DMS 273 (cell line): ENCODE measurements at regions not wholly inside any gene's neighbourhood (a gene's known extent, or its start where the extent isn't known, plus 50 kb on each side); places are given as distances from the start of the nearest gene placed in this dataset.
A peak's percentile ranks its signal among the peaks of the same experiment; 100 is the strongest.

Source experiments
- DNase-seq: peaks from one replicate; lab custom pipeline; 2025; ENCODE audit not compliant: unreplicated experiment; lab: John Stamatoyannopoulos, UW

DNA sequence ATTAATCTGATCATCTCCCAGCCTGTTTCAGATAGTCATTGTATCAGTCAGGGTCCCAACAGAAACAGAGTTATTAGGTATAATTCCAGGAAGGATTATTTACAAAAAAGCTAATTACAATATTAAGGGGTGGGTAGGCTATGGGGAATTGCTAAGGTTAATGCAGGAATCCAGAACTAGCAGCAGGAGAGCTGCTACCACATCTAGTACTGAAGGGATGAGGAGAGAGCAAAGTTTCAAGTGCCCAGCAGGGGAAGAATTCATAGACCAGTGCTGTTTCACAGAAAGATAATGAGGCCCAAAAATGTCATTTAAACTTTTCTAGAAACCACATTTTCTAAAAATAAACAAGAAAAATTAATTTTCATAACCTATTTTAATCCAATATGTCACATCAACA, 284.2 kb downstream of the HACE1 start:
- DNase-seq: no peak

DNA sequence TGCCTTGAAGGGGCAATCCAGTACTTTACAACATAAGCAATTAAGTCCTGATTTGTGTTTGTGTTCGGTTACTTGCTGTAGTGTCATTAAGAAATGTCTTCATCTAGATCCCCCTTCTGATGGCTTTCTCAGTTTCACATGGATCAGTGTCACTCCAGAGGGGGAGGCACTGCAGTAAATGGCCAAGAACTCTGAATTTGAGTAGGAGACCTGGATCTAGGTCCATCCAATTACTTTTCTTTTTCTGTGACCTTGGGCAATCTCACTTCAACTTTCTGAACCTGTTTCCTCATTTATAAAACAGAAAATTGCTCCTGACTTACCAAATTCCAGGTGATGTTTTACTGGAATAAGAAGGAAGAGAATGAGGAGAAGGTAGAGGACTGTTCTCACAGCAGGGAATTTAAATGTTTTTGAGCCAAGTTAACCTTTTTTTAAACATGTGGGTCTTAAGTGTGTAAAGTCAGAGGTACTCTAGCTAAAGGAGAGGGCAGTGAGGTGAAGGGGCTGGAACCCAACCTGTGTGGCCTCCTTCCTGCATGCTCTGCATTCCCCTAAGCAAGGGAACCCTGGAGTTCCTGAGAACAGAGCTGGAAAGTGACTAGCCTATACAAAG, 285.5 kb downstream of the HACE1 start:
- DNase-seq: no peak

DNA sequence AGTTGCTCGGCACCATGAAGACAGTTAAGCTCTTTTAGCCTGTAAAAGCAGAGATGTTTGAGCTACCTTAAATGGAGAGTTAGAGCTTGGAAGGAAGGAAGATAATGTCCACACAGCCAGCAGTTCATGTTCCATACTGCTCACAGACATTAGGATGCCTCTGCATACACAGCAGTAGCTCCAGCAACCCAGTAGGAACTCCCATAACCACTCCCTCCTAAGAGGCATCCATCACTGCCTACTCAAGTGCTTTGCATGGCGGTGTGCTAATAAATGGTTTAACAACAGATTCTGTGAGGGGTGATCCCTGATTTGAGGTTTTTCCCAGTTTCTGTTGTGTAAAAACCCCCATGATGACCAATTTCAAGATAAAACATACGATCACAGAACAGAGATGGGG, 286.4 kb downstream of the HACE1 start:
- no peak for DNase-seq

DNA sequence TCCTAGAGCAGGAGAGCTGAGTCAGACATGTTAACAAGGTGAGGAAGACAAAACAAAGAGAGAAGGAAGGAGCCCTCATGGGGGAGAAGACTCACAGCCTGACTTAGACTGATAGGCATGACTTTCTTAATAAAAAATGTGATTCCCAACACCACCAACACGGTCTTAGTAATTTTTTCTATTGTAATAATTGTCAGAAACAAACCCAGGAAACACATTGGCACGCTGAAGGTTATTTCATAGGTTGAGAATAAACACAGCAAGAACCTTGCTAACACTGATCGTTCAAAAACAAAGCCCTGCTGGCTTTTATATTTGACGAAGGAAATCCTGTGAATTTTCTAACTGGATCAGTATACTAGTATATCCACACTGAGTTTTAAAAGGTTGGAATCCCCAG, 286.8 kb downstream of the HACE1 start:
- no peak for DNase-seq

DNA sequence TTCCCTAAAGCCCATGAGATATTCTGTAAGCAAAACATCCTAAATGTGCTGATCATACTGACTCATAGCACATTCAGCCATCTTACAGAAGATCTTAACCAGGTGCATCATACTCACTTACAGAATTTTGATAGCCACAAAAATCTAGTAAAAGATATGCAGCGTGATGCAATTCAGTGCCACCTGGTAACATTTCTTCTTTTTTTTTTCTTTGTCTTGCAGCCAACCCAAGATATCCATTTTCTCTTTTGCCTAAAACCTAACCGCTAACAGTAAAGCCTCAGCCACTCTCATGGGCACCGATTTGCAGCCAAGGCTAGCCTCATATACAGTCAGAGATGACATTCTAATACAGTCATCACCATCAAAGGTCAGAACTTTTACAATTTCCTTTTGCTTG, 293.3 kb downstream of the HACE1 start:
- no peak for DNase-seq

DNA sequence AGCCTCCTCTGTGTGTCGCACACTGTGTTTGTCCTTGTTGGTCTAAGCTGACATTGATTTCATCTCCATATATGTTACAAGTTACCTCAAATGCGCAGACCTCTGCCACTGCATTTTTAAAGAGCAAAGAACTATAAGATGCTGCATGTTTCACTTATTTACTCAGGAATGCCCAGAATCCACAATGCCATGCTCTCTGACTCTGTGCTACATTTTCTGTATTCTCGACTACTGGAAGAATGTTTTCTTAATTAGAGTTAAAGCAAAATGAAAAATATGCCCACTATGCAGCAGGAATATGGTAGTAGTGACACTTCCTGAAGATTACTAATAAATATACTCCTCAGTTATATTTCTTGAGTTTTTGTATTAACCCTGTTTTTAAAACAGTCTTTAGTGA, 296.4 kb downstream of the HACE1 start:
- DNase-seq: no peak

DNA sequence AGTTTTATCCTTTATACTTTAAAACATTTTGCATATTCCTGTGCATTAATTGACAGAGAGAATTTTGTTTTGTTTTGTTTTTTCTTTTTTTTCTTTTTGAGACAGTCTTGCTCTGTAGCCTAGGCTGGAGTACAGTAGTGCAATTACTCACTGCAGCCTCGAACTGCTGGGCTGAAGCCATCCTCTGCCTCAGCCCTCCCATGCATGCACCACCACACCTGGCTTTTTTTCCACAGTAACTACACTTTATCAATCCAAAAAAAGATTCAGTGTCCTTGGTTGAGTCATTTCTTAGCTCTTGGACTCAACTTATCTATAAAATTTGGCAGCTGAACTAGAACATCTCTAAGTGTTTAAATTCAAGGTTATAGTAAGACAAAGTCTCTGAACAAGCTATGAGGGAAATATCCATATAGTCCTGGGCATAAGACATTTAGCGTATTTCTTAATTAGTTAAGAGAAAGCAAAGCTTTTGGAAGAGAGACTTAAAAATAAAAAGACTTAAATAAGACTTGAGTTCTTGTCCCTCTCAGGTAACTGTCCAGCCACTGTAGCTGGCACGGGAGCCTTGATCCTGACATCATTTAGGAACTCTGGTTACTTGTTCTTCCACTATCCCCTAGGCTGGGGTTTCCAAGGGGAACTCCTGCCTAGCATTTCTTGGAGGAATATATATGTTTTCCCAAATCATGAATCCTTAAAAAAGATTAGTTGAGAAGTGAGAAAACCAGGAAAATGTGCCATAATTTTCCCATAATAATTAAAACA, 300.1 kb downstream of the HACE1 start:
- DNase-seq: no peak

DNA sequence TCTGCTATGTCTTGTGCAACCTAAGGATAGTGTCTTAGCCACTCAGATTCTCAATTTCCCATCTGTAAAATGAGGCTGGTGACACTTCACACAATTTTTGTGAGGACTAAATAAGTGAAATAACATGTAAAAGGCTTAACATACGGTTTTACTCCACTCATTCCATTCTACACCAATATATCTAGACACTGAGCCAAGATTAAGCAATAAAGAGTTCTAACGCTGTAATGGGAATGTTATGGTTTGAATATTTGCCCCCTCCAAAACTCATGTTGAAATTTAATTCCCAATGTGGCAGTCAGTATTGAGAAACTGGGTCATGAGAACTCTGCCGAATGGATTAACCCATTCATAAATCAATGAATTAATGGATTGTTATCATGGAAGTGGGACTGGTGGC, 301.0 kb downstream of the HACE1 start:
- no peak for DNase-seq

DNA sequence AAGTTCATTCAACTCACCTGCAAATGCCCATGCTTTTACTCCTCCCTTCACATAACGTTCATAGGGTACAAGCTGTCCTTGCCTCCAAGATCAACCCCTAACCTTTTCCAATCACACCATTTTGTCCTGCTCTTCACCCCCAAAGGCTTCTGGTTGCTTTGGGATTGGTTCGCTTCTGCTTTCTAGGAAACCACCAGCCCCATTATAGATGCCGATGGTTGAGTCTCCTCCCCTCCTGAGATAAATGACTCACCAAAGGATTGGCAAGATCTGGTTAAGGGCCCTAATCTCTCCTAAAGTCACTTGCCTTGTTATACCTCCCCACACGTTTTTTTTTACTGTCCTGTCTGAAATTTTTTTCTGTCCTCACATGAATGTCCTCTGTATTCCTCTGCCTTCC, 311.4 kb downstream of the HACE1 start:
- no peak for DNase-seq

DNA sequence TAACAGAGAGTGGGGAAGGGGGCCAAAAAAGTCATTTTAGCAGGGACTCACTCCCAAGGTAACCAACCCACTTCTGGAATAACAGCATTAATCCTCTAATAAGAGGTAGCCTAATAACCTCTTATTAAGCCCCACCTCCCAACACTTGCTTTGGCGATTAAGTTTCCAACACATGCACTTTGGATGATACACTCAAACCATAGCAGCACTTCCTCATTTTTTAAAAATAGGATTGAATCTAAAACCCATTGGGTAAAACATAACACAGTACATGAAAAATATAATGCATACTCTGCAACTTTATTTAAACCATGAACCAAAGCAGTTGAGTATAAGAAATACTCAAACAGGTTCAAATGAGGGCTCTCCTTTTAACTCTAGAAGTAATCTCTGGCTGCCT, 318.3 kb downstream of the HACE1 start:
- DNase-seq: no peak

DNA sequence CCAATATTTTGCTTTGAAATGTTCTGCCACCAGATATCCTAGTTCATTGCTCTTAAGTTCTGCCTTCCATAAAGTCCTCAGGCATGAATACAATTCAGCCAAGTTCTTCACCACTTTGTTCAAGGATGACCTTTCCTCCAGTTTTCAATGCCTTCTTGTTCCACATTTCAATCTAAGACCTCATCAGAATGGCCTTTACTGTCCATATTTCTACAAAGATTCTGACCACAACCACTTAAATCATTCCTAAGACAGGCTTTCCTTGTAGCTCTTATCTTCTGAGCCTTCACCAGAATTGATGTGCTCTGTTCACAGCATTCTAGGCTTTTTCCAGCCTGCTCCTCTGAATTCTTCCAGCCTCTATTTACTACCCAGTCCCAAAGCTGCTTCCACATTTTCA, 319.0 kb downstream of the HACE1 start:
- no peak for DNase-seq

DNA sequence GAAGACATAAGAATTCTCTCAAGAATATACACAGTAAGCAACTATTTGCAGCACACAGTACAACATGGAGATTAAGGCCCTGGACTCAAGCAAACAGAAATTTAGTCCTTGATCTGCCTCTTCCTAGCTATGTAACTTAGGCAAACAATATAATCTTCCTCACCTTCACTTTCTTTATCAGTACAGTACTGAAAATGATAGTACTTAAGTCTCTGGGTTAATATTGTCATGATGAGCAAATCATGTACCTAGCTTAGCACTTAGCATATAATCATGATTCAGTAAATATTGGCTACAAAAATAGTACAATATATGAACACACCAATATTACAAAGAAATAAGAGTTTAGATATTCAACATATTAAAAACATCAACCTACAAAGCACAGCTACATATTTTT, 320.5 kb downstream of the HACE1 start:
- DNase-seq: no peak

DNA sequence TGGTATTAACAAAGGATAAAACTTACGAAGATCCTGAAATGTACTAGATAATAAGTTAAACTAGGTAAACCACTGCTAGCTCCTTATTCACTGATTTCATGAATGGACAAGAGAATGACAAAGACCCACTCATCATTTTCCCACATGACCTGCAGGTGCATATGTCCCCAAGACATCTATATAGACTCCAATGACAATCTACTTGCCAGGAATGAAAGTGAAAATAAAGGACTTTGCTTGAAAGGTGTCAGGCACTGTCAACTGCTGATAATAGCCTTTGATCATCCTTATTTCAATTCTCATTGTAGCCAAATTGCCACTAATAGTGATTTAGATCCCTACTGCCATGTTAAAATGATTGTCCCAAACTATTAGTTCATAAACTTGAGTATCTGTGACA, 321.8 kb downstream of the HACE1 start:
- no peak for DNase-seq

DNA sequence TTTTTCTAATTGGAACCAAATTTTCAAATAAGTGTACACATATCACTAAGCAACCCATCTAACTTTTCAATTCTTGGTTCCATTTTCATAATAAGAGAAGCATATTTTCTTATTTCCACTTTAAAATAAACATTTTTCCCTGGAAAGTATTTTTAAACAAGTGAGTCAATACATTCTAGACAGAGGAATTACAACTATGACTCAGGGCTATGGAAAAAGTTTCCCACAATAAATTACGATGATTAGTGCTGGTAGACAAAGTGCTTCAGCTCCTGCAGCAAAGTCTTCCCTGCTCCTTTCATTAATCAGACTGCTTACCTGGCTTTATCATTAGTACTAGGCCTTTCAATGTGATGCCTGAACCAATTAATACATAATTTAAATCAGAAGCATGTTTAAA, 322.5 kb downstream of the HACE1 start:
- no peak for DNase-seq

DNA sequence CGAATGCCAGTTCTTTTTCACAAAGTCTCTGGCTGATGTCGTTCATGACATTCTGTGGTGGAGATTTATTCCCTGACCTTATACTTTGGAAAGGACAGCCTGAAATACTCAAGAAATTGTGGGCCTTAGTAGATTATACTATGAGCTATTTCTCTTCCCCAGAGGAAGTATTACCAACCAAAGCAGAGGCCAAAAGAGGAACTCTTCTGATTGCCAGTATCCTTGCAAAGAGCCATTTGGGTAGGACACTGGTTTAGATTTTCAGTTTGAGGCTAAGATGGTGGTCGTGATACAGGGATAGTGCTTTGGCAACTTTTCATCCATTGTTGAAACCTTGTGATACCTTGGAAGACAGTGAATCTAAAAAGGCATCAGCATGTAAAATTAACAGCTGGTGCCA, 327.3 kb downstream of the HACE1 start:
- DNase-seq: no peak

DNA sequence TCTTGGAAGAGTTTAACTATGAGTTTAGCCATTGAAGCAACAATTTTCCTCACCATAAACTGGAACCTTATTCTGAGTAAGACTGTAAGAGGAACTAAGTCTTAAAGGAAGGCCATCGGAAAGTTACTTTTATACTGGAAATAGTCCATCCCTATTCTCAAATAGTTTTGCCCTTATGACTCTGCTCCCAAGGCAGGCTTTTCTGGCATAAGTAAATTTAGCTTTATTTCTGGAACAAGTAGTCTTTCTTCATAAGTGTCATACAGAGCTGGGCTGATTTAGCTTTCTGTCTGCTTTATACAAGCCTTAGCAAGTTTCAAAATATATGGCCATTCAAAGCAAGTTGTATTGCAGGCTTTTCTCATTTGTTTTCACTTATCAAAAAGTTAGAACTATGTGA, 328.1 kb downstream of the HACE1 start:
- DNase-seq: no peak

DNA sequence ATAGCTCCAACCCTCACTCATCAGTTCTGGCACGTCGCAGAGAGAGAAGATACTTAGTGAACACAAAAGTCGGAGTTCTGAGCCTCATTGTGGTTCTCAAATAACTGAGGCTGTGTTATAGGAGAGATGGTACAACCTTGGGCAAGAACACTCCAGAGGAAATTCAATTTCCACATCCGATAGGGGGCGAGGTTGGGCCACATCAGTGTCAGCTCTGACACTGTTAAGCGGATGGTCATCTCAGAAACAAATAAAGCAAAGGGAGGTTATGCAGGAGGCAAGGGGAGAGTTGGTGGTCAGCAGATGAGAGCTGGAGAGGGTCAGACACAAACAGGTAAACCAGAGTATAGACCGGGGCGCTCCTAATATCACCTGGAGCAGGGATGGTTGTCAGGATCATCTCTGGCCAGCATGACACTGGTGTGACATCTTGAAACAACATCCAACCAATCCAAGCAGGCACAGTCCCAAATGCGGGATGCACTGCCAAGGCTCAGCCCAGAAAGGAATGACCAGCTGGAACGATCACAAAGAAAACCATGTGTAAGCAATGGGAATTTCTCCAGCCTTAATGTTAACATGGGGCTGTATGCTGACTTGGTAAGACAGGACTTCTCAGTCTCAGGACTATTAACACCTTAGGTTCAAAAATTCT, 331.8 kb downstream of the HACE1 start:
- peak; percentile 5 for DNase-seq

DNA sequence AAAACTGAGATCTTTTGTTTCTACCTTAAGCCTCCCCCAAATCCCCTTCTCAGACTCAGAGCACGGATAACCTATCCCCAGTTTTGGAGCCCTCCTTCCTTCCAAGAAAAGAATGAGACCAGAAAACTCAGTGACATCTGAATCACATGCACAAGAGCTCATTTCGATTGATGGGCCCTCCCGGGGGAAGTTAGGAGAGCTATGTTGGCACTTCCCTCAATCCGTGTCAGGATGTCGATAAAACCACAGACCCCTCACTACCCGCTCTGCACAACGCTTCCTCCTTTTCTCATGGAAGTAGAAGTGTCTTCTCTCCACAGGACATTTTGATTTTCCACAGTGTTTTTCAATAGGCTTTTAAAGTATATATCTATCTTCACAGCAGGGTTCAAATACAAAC, 332.4 kb downstream of the HACE1 start:
- no peak for DNase-seq

DNA sequence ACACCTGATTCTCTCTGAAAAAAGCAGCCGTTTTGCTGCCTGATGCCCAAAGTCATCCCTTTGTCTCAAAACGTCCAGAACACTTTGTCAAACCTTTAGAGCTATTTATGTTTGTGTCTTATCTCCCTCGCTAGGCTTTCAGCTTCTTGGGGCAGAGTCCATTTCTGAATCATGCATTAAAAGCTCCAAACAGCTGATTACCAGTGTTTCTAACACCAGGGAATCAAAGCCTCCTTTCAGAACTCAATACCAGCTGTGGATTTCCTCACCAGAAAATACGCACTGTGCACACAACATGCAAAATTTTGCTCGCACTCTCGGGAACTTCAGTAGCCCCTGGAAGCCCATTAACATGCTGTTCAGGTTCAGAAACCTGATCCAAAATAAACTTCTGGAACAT, 333.3 kb downstream of the HACE1 start:
- DNase-seq: no peak

DNA sequence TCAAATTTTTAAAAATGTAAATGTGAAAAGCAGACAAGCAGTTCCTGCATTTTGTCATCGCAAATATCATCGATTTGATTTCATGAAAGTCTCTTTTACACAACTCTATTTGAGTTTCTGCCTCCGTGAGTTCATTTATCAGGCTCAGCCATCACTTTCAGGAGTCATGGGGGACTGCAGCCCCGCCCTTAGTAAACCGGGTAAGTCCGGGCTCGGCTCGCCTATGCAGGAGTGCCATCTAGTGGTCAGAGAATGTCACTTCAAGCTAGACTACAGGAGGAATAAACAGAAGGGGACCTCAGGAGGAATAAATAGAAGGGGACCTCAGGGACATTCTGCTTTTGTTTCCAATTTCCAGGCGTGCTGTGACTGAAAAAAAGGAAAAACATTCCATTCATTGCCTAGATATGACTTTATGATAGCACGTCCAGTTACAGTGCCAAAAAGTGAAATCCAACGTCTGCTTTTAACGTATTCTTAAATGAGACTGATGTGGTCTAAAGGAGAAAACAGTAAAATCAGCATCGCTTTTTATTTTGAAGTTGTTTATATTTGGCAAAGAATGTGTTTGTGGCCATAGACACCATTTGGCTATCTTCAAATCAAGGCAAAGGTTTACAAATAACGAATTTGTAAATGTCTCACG, 333.9 kb downstream of the HACE1 start:
- peak; percentile 91 for DNase-seq

DNA sequence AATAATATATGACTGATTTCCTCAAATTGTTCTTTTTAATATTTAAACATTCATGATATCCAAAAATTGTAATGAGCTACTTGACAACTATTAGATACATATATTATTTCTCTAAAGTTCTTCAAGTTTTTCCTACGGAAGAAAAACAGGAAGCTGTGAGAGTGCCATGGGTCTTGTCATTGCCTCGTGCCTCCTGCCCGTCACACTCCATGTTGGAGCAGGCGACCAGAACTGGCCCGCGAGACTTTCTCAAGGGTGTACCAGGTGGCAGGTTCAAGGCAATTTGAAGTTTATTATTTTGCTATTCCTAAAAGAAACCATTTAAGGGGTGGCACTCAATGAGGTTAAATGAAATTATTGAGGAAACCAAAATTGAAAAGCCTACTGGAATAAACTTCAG, 337.2 kb downstream of the HACE1 start:
- no peak for DNase-seq

DNA sequence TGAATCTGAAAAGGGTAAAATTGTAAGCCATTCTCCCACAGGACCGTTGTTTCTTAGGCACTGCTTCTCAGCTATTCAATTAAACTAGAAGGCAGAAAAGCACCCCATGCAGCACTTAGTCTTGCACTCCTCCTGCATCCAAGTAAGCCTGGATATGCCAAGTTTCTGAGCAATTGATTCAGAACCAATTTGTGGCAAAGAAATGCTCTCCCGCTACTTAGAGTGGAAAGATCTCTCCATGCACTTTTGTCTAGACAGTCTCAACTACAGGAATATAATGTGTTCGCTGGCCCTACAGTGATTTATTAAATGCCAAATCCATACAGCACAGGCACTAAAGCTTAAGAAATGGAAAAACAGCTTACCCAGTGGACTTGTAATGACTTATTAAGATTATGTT, 338.5 kb downstream of the HACE1 start:
- no peak for DNase-seq
